ENCODE measurements at regions not wholly inside any gene's neighbourhood (a gene's known extent, or its start where the extent isn't known, plus 50 kb on each side); places are given as distances from the start of the nearest gene placed in this dataset.

DNA sequence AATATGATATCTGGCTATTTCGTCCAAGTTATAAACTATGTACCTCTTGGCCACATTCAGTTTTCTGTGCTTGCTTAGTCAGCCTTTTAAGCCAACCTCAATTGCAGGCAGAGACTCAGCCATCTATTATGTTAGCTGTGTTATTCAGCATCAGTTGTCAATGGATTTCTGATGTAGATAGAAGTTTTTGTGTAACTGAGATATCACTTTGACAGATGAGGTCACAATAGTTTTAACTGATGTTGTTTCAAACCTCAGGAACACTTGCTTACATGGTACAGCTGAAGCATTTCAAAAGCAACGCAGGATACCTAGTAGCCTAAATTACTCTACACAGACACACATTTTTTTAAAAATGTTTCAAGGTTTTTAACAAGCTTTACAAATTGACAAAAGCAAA lies 1478.0 kb downstream of the NCAM2 start:
- Histone ChIP-seq H3K9me3 (replicated peaks in 1 of 2; ENCODE audit: control insufficient read depth in 1 of 2, insufficient read depth in 1 of 2, low read length in 2 of 2) (peaks cover 14 to 18% of the 10 kb centered on the region in 2 donors), H3K9ac (ENCODE audit: insufficient read depth, low read length, poor library complexity, severe bottlenecking) (no peak overlapping the region)
- TF ChIP-seq, protein P1, sequence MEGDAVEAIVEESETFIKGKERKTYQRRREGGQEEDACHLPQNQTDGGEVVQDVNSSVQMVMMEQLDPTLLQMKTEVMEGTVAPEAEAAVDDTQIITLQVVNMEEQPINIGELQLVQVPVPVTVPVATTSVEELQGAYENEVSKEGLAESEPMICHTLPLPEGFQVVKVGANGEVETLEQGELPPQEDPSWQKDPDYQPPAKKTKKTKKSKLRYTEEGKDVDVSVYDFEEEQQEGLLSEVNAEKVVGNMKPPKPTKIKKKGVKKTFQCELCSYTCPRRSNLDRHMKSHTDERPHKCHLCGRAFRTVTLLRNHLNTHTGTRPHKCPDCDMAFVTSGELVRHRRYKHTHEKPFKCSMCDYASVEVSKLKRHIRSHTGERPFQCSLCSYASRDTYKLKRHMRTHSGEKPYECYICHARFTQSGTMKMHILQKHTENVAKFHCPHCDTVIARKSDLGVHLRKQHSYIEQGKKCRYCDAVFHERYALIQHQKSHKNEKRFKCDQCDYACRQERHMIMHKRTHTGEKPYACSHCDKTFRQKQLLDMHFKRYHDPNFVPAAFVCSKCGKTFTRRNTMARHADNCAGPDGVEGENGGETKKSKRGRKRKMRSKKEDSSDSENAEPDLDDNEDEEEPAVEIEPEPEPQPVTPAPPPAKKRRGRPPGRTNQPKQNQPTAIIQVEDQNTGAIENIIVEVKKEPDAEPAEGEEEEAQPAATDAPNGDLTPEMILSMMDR (IDR thresholded peaks at IDR 0.05) = no peak

GRCh38 chr21:22476726-22477646 lies 1478.8 kb downstream of the NCAM2 start:
- H3K9me3 Mint-ChIP-seq = peaks cover 6 to 17% (median 10%) of the 10 kb centered on the region in 7 donors
- Histone ChIP-seq H3K36me3 (replicated peaks in 1 of 2; ENCODE audit: control insufficient read depth in 1 of 2, insufficient read depth in 2 of 2, low read length in 2 of 2) (no peaks in the 10 kb centered on the region), H4K20me1 (ENCODE audit: insufficient read depth, low read length) (no peaks in the 10 kb centered on the region), H3K9ac (ENCODE audit: insufficient read depth, low read length, poor library complexity, severe bottlenecking) (no peak overlapping the region), H3K4me1 (ENCODE audit: control insufficient read depth in 1 of 2, insufficient read depth in 2 of 2, low read length in 2 of 2) (no peaks in the 10 kb centered on the region), H3K9me3 (replicated peaks in 1 of 2; ENCODE audit: control insufficient read depth in 1 of 2, insufficient read depth in 1 of 2, low read length in 2 of 2) (peaks cover 14 to 15% of the 10 kb centered on the region in 2 donors), H3K27ac (ENCODE audit: low read depth in 1 of 2, low read length in 2 of 2) (no peak overlapping the region), H3K4me2 (replicated peaks; ENCODE audit: extremely low read depth, low read length, poor library complexity, severe bottlenecking) (no peak overlapping the region), H3K27me3 (ENCODE audit: control insufficient read depth in 2 of 2, insufficient read depth in 2 of 2, low read length in 2 of 2) (no peaks in the 10 kb centered on the region), H3K79me2 (ENCODE audit: insufficient read depth, low read length) (no peaks in the 10 kb centered on the region), H2AFZ (ENCODE audit: insufficient read depth, low read depth, low read length, poor library complexity, severe bottlenecking) (no peak overlapping the region), H3K4me3 (replicated peaks in 1 of 3; ENCODE audit: low read depth in 2 of 3, low read length in 3 of 3) (no peak overlapping the region)
- no peaks in the 10 kb centered on the region for H3K4me1 Mint-ChIP-seq
- no peak overlapping the region for H3K27ac Mint-ChIP-seq
- TF ChIP-seq, protein P1 (IDR thresholded peaks at IDR 0.05) = no peak
- no peak for DNase-seq
- intact Hi-C loops (cut with micrococcal nuclease) = no loop called here
- no peaks in the 10 kb centered on the region for H3K27me3 Mint-ChIP-seq (ENCODE audit: low read depth in 3 of 3)
- H3K36me3 Mint-ChIP-seq = no peaks in the 10 kb centered on the region
- H3K4me3 Mint-ChIP-seq = no peak overlapping the region
- WGBS (ENCODE audit: insufficient coverage) = 73% methylated on average over 2 of the region's 2 CpGs

More for the DNA sequence above, 1478.0 kb downstream of the NCAM2 start:
- Histone ChIP-seq H3K4me2 (replicated peaks; ENCODE audit: extremely low read depth, low read length, poor library complexity, severe bottlenecking) (no peak overlapping the region), H3K4me1 (ENCODE audit: control insufficient read depth in 1 of 2, insufficient read depth in 2 of 2, low read length in 2 of 2) (no peaks in the 10 kb centered on the region), H3K79me2 (ENCODE audit: insufficient read depth, low read length) (no peaks in the 10 kb centered on the region), H3K27me3 (ENCODE audit: control insufficient read depth in 2 of 2, insufficient read depth in 2 of 2, low read length in 2 of 2) (no peaks in the 10 kb centered on the region), H3K27ac (ENCODE audit: low read depth in 1 of 2, low read length in 2 of 2) (no peak overlapping the region), H3K4me3 (replicated peaks in 1 of 3; ENCODE audit: low read depth in 2 of 3, low read length in 3 of 3) (no peak overlapping the region), H4K20me1 (ENCODE audit: insufficient read depth, low read length) (no peaks in the 10 kb centered on the region), H2AFZ (ENCODE audit: insufficient read depth, low read depth, low read length, poor library complexity, severe bottlenecking) (no peak overlapping the region), H3K36me3 (replicated peaks in 1 of 2; ENCODE audit: control insufficient read depth in 1 of 2, insufficient read depth in 2 of 2, low read length in 2 of 2) (no peaks in the 10 kb centered on the region)
- H3K27ac Mint-ChIP-seq = no peak overlapping the region
- no peak for DNase-seq
- intact Hi-C loops (cut with micrococcal nuclease) = no loop called here
- WGBS (ENCODE audit: insufficient coverage) = no CpG with 5 or more reads among the region's 2 CpGs
- H3K36me3 Mint-ChIP-seq = no peaks in the 10 kb centered on the region
- H3K4me3 Mint-ChIP-seq = no peak overlapping the region
- no peaks in the 10 kb centered on the region for H3K4me1 Mint-ChIP-seq
- H3K27me3 Mint-ChIP-seq (ENCODE audit: low read depth in 3 of 3) = no peaks in the 10 kb centered on the region
- H3K9me3 Mint-ChIP-seq = peaks cover 6 to 17% (median 9%) of the 10 kb centered on the region in 7 donors
